HEK293 (cell line): ENCODE measurements at regions not wholly inside any gene's neighbourhood (a gene's known extent, or its start where the extent isn't known, plus 50 kb on each side); places are given as distances from the start of the nearest gene placed in this dataset.

Experiments used
- CTCF ChIA-PET: fragments of 350-600 bp; formaldehyde crosslinking; extraction: SDS; loops from one replicate; lab custom pipeline; 2021; ENCODE audit warnings: antibody characterized with exemption; lab: Yijun Ruan, JAX
- POLR2A ChIA-PET: fragments of 300-600 bp; formaldehyde crosslinking; extraction: SDS; loops from one replicate; lab custom pipeline; 2020; ENCODE audit warnings: antibody characterized with exemption, inconsistent platforms; lab: Yijun Ruan, JAX
- H3K27ac ChIP-seq: fragments of 200-500 bp; sonication (Bioruptor generic); 2 replicates; pipeline ENCODE4 v1.5.1; 2014; ENCODE audit warnings: low read depth, low read length, control low read depth, inconsistent platforms; ENCODE audit errors: extremely low read depth
- H3K36me3 ChIP-seq, 2 experiments: fragments of 200-500 bp in 1 of 2; sonication (Bioruptor generic) in 1 of 2; 1 replicate in 1 of 2; 2 replicates in 1 of 2; pipeline ENCODE4 v1.5.1; 2014 to 2017; ENCODE audit warnings: inconsistent platforms in 2 of 2, low read length in 2 of 2; ENCODE audit not compliant: control insufficient read depth in 2 of 2, insufficient read depth in 1 of 2
- H3K4me1 ChIP-seq: fragments of 200-500 bp; sonication (Bioruptor generic); 2 replicates; pipeline ENCODE4 v1.5.1; 2014; ENCODE audit warnings: mild to moderate bottlenecking, low read length, inconsistent platforms; ENCODE audit not compliant: control insufficient read depth, insufficient read depth
- H3K4me3 ChIP-seq: 2 replicates; pipeline ENCODE4 v1.5.1; 2011; ENCODE audit warnings: low read depth, mild to moderate bottlenecking, control low read depth, low read length, moderate library complexity
- H3K9me3 ChIP-seq: fragments of 200-500 bp; sonication (Bioruptor generic); 2 replicates; pipeline ENCODE4 v1.5.1; 2014; ENCODE audit warnings: low read depth, low read length, inconsistent platforms; ENCODE audit not compliant: control insufficient read depth, insufficient read depth
- BCL11A ChIP-seq: fragments of 450-650 bp; formaldehyde crosslinking; IDR thresholded peaks from 2 replicates; pipeline ENCODE4 v1.5.1; 2016; ENCODE audit warnings: low read depth, missing biosample characterization, missing genetic modification characterization
- GLI4 ChIP-seq: fragments of 450-650 bp; formaldehyde crosslinking; IDR thresholded peaks from 2 replicates; pipeline ENCODE4 v1.5.1; 2016; ENCODE audit warnings: missing biosample characterization, missing genetic modification characterization
- GLIS2 ChIP-seq: fragments of 450-650 bp; formaldehyde crosslinking; IDR thresholded peaks from 2 replicates; pipeline ENCODE4 v1.5.1; 2016; ENCODE audit warnings: missing biosample characterization, missing genetic modification characterization
- ZBTB20 ChIP-seq: fragments of 450-650 bp; formaldehyde crosslinking; IDR thresholded peaks from 2 replicates; pipeline ENCODE4 v1.5.1; 2016; ENCODE audit warnings: missing biosample characterization, missing genetic modification characterization
- ZFP41 ChIP-seq: fragments of 450-650 bp; formaldehyde crosslinking; IDR thresholded peaks from 2 replicates; pipeline ENCODE4 v1.5.1; 2016; ENCODE audit warnings: missing biosample characterization, missing genetic modification characterization, borderline replicate concordance
- ZFP69B ChIP-seq: fragments of 450-650 bp; formaldehyde crosslinking; IDR thresholded peaks from 2 replicates; pipeline ENCODE4 v1.5.1; 2016; ENCODE audit warnings: missing biosample characterization, missing genetic modification characterization
- ZNF10 ChIP-seq: fragments of 450-650 bp; formaldehyde crosslinking; IDR thresholded peaks from 2 replicates; pipeline ENCODE4 v1.5.1; 2017; ENCODE audit warnings: missing biosample characterization, missing genetic modification characterization
- ZNF133 ChIP-seq: fragments of 450-650 bp; formaldehyde crosslinking; IDR thresholded peaks from 2 replicates; pipeline ENCODE4 v1.5.1; 2016; ENCODE audit warnings: missing biosample characterization, missing genetic modification characterization
- ZNF280D ChIP-seq: fragments of 450-650 bp; formaldehyde crosslinking; IDR thresholded peaks from 2 replicates; pipeline ENCODE4 v1.5.1; 2016; ENCODE audit warnings: missing biosample characterization, missing genetic modification characterization
- ZNF311 ChIP-seq: fragments of 450-650 bp; formaldehyde crosslinking; IDR thresholded peaks from 2 replicates; pipeline ENCODE4 v1.5.1; 2017; ENCODE audit warnings: missing biosample characterization, missing genetic modification characterization, borderline replicate concordance
- ZNF404 ChIP-seq: fragments of 450-650 bp; formaldehyde crosslinking; IDR thresholded peaks from 2 replicates; pipeline ENCODE4 v1.5.1; 2017; ENCODE audit warnings: missing biosample characterization, missing genetic modification characterization
- ZNF433 ChIP-seq: fragments of 450-650 bp; formaldehyde crosslinking; IDR thresholded peaks from 2 replicates; pipeline ENCODE4 v1.5.1; 2016; ENCODE audit warnings: missing biosample characterization, missing genetic modification characterization, low read depth
- ZNF548 ChIP-seq: fragments of 450-650 bp; formaldehyde crosslinking; IDR thresholded peaks from 2 replicates; pipeline ENCODE4 v1.5.1; 2016; ENCODE audit warnings: missing biosample characterization, missing genetic modification characterization
- ZNF600 ChIP-seq: fragments of 450-650 bp; formaldehyde crosslinking; IDR thresholded peaks from 2 replicates; pipeline ENCODE4 v1.5.1; 2016; ENCODE audit warnings: missing biosample characterization, missing genetic modification characterization
- ZNF670 ChIP-seq: fragments of 450-650 bp; formaldehyde crosslinking; IDR thresholded peaks from 2 replicates; pipeline ENCODE4 v1.5.1; 2016; ENCODE audit warnings: missing biosample characterization, missing genetic modification characterization, low read depth
- ZXDB ChIP-seq: fragments of 450-650 bp; formaldehyde crosslinking; IDR thresholded peaks from 2 replicates; pipeline ENCODE4 v1.5.1; 2016; ENCODE audit warnings: missing biosample characterization, missing genetic modification characterization
- TF ChIP-seq, protein P1 (sequence below): fragments of 450-650 bp; formaldehyde crosslinking; IDR thresholded peaks from 2 replicates; pipeline ENCODE4 v1.5.1; 2016; ENCODE audit warnings: missing biosample characterization, missing genetic modification characterization

- TF ChIP-seq ZNF280D (tag by site-specific recombination), result no peak
- no peak for TF ChIP-seq ZFP41
- TF ChIP-seq ZBTB20 (tag by site-specific recombination), result no peak
- no peak for TF ChIP-seq GLI4 (tag by site-specific recombination)
- TF ChIP-seq BCL11A (tag by site-specific recombination), result no peak
- TF ChIP-seq ZNF548 (tag by site-specific recombination), result no peak
- no peak for TF ChIP-seq ZNF10
These were observed 261.0 kb downstream of the TLE3 start (continued) for GRCh38 chr15:69836526-69837230.

GRCh38 chr15:69838338-69838737 lies 259.4 kb downstream of the TLE3 start:
- TF ChIP-seq ZXDB (tag by site-specific recombination) (no peak), ZNF133 (no peak), ZBTB20 (tag by site-specific recombination) (no peak)
- Histone ChIP-seq H3K4me1 (no peaks in the 10 kb centered on the region), H3K4me3 (no peak overlapping the region), H3K9me3 (no peaks in the 10 kb centered on the region), H3K27ac (no peak overlapping the region), H3K36me3 (no peaks in the 10 kb centered on the region)
- ChIA-PET CTCF (interaction anchor here (0.5 kb wide), 1 partner anchor 362 kb away, joined by 4 read pairs; no protein-coding TSS in a partner anchor), POLR2A (no interaction called here)

DNA sequence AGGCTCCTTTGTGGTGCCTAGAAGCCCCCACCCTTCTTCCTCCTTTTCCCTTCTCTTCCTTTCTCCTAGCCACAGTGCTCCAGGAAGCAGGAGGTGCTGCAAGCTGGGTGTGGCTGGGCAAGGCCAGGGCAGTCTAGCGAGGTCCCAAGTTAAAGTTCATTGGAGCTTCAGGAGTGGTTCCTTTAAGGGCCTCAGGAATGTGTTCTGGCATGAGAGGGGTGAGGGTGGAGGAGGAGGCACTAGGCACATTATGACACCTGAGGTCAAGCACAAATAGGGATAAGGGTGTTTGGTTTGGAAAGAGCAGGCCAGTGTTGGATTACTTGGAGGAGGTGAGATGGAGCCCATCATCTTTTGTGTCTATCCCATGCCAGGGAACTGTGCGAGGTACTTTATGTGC lies 258.7 kb downstream of the TLE3 start:
- CTCF ChIA-PET, result no interaction called here
- Histone ChIP-seq H3K36me3 (no peaks in the 10 kb centered on the region), H3K9me3 (no peaks in the 10 kb centered on the region), H3K4me3 (no peak overlapping the region), H3K27ac (no peak overlapping the region), H3K4me1 (no peaks in the 10 kb centered on the region)
- TF ChIP-seq ZNF670 (no peak), ZNF600 (tag by site-specific recombination) (peak; percentile 52; the same call in 1 of the 2 replicates), ZNF311 (tag by site-specific recombination) (no peak)
- POLR2A ChIA-PET, result no interaction called here

- CTCF ChIA-PET, result no interaction called here
- H3K9me3 ChIP-seq, result no peaks in the 10 kb centered on the region
- H3K27ac ChIP-seq, result no peak overlapping the region
- POLR2A ChIA-PET, result no interaction called here
- no peaks in the 10 kb centered on the region for H3K36me3 ChIP-seq
- no peaks in the 10 kb centered on the region for H3K4me1 ChIP-seq
- no peak overlapping the region for H3K4me3 ChIP-seq
- TF ChIP-seq ZNF433 (tag by site-specific recombination) (no peak), ZFP69B (tag by site-specific recombination) (no peak), GLIS2 (tag by site-specific recombination) (no peak), ZNF548 (tag by site-specific recombination) (no peak), ZNF404 (tag by site-specific recombination) (no peak)
- TF ChIP-seq, protein P1, sequence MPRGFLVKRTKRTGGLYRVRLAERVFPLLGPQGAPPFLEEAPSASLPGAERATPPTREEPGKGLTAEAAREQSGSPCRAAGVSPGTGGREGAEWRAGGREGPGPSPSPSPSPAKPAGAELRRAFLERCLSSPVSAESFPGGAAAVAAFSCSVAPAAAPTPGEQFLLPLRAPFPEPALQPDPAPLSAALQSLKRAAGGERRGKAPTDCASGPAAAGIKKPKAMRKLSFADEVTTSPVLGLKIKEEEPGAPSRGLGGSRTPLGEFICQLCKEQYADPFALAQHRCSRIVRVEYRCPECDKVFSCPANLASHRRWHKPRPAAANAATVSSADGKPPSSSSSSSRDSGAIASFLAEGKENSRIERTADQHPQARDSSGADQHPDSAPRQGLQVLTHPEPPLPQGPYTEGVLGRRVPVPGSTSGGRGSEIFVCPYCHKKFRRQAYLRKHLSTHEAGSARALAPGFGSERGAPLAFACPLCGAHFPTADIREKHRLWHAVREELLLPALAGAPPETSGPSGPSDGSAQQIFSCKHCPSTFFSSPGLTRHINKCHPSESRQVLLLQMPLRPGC (tag by site-specific recombination), result no peak
These were observed 256.4 kb downstream of the TLE3 start for GRCh38 chr15:69841113-69841828.
